HG02678 (cell line): ENCODE measurements at regions not wholly inside any gene's neighbourhood (a gene's known extent, or its start where the extent isn't known, plus 50 kb on each side); places are given as distances from the start of the nearest gene placed in this dataset.
A peak's percentile ranks its signal among the peaks of the same experiment; 100 is the strongest.

Experiments used
- ATAC-seq: cut with Tn5 transposase; IDR thresholded peaks from one replicate; pipeline ENCODE4 v1.9.1; 2021; ENCODE audit warnings: mild to moderate bottlenecking, moderate library complexity; ENCODE audit not compliant: unreplicated experiment

GRCh38 chr12:67425394-67425793 is 156.2 kb downstream of the CAND1 start:
- ATAC-seq, result no peak

- ATAC-seq, result no peak
Observed at GRCh38 chr12:67426067-67426466, 156.9 kb downstream of the CAND1 start.

GRCh38 chr12:67427336-67427735 is 158.2 kb downstream of the CAND1 start:
- ATAC-seq, result no peak

- ATAC-seq, result no peak
Observed at GRCh38 chr12:67428431-67428830, 159.3 kb downstream of the CAND1 start.

GRCh38 chr12:67430708-67431335 is 161.7 kb downstream of the CAND1 start:
- ATAC-seq, result no peak

GRCh38 chr12:67431411-67432020 is 162.4 kb downstream of the CAND1 start:
- no peak for ATAC-seq

- ATAC-seq, result peak; percentile 80
Observed at GRCh38 chr12:67433385-67434175, 164.4 kb downstream of the CAND1 start.

GRCh38 chr12:67434671-67435370 is 165.7 kb downstream of the CAND1 start:
- ATAC-seq, result no peak

- no peak for ATAC-seq
Observed at GRCh38 chr12:67436230-67436629, 167.1 kb downstream of the CAND1 start.

GRCh38 chr12:67437011-67437410 is 167.9 kb downstream of the CAND1 start:
- no peak for ATAC-seq

GRCh38 chr12:67439611-67440010 is 170.5 kb downstream of the CAND1 start:
- ATAC-seq, result no peak

GRCh38 chr12:67441736-67442346 is 172.7 kb downstream of the CAND1 start:
- ATAC-seq, result peak; percentile 87

- no peak for ATAC-seq
Observed at GRCh38 chr12:67442347-67442841, 173.2 kb downstream of the CAND1 start.

- no peak for ATAC-seq
Observed at GRCh38 chr12:67442896-67443295, 173.7 kb downstream of the CAND1 start.

GRCh38 chr12:67444542-67444941 is 175.4 kb downstream of the CAND1 start:
- no peak for ATAC-seq

- ATAC-seq, result no peak
Observed at GRCh38 chr12:67446716-67447115, 177.6 kb downstream of the CAND1 start.

- ATAC-seq, result no peak
Observed at GRCh38 chr12:67447180-67447579, 178.0 kb downstream of the CAND1 start.

- peak; percentile 74 for ATAC-seq
Observed at GRCh38 chr12:67449591-67450052, 180.5 kb downstream of the CAND1 start.

GRCh38 chr12:67450441-67450840 is 181.3 kb downstream of the CAND1 start:
- ATAC-seq, result no peak

- ATAC-seq, result no peak
Observed at GRCh38 chr12:67451206-67451605, 182.0 kb downstream of the CAND1 start.
